Fibroblast of lung (primary cell): ENCODE measurements at regions not wholly inside any gene's neighbourhood (a gene's known extent, or its start where the extent isn't known, plus 50 kb on each side); places are given as distances from the start of the nearest gene placed in this dataset.

ENCODE experiments used
- EZH2 ChIP-seq: IDR thresholded peaks from 2 replicates; pipeline ENCODE4 v1.5.1; 2012; ENCODE audit warnings: low read length, control low read depth, mild to moderate bottlenecking; ENCODE audit errors: missing control alignments
- TF ChIP-seq, protein P1 (sequence below), 2 donors: IDR thresholded peaks in 1 of 2; conservative IDR thresholded peaks in 1 of 2; 1 replicate in 1 of 2; 2 replicates in 1 of 2; pipeline ENCODE4 v1.5.1; 2011 to 2012; ENCODE audit warnings: low read length in 2 of 2, control low read depth in 1 of 2, inconsistent platforms in 1 of 2, low read depth in 1 of 2, mild to moderate bottlenecking in 1 of 2

DNA sequence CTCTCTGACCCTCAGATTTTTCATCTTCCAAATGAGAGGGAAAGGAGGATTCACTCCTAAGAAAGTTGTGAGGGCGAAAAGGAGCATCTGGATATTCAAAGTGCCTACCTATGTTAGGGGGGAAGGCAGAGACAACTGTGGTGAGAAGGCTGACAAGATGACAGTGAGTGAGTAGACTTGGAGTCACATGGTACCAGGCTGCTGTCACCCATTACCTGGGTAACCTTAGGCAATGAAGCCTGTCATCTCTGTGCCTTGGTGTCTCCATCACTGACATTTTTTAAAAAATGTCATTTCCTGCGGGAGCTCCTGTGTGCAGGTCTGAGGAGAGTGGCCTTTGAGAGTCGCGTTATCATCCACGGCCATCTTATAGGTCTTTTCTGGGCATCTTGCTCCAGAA lies 124.0 kb downstream of the MAF start:
- TF ChIP-seq, protein P1, sequence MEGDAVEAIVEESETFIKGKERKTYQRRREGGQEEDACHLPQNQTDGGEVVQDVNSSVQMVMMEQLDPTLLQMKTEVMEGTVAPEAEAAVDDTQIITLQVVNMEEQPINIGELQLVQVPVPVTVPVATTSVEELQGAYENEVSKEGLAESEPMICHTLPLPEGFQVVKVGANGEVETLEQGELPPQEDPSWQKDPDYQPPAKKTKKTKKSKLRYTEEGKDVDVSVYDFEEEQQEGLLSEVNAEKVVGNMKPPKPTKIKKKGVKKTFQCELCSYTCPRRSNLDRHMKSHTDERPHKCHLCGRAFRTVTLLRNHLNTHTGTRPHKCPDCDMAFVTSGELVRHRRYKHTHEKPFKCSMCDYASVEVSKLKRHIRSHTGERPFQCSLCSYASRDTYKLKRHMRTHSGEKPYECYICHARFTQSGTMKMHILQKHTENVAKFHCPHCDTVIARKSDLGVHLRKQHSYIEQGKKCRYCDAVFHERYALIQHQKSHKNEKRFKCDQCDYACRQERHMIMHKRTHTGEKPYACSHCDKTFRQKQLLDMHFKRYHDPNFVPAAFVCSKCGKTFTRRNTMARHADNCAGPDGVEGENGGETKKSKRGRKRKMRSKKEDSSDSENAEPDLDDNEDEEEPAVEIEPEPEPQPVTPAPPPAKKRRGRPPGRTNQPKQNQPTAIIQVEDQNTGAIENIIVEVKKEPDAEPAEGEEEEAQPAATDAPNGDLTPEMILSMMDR (conservative IDR thresholded peaks at IDR 0.05 in 1 of 2, IDR thresholded peaks at IDR 0.05 in 1 of 2; ENCODE audit: low read depth in 1 of 2, low read length in 2 of 2), result no peak
- TF ChIP-seq EZH2, result no peak
